ENCODE measurements at regions not wholly inside any gene's neighbourhood (a gene's known extent, or its start where the extent isn't known, plus 50 kb on each side); places are given as distances from the start of the nearest gene placed in this dataset.

GRCh38 chr3:7854266-7854665, 647.4 kb upstream of the LMCD1 start:
- Histone ChIP-seq H3K79me2 (ENCODE audit: insufficient read depth, low read depth, low read length) (no peaks in the 10 kb centered on the region), H3K9me2 (ENCODE audit: insufficient read depth, low read length) (no peaks in the 10 kb centered on the region), H3K36me3 (ENCODE audit: insufficient read depth, low read length) (no peaks in the 10 kb centered on the region), H3K4me1 (ENCODE audit: insufficient read depth, low read length, poor library complexity, severe bottlenecking) (no peaks in the 10 kb centered on the region), H3K4me2 (ENCODE audit: low read length) (no peak overlapping the region), H2AFZ (ENCODE audit: low read length) (no peak overlapping the region), H3K4me3 (ENCODE audit: low read depth, low read length, poor library complexity, severe bottlenecking) (no peak overlapping the region), H3K27ac (ENCODE audit: low read depth, low read length, poor library complexity, severe bottlenecking) (no peak overlapping the region), H3K9me3 (ENCODE audit: low read length) (no peaks in the 10 kb centered on the region), H4K20me1 (ENCODE audit: insufficient read depth, low read length) (no peaks in the 10 kb centered on the region)
- ChIA-PET POLR2A (interaction anchor here (1.4 kb wide), 1 partner anchor 33 kb away, joined by 3 read pairs; no protein-coding TSS in a partner anchor), CTCF (ENCODE audit: unreplicated experiment) (no interaction called here)
- BruUV-seq (replicated peaks), result no TSS peak
- DNase-seq (ENCODE audit: low spot score), result no peak
- intact Hi-C loops (cut with micrococcal nuclease; ENCODE audit: unreplicated experiment), result no loop called here
- TF ChIP-seq EZH2phosphoT487 (IDR thresholded peaks at IDR 0.05; ENCODE audit: borderline replicate concordance, low read depth, low read length) (no peak), CTCF (conservative IDR thresholded peaks at IDR 0.05; ENCODE audit: low read length) (no peak)

GRCh38 chr3:7854721-7855120, 646.9 kb upstream of the LMCD1 start:
- no TSS peak for BruUV-seq (replicated peaks)
- ChIA-PET CTCF (ENCODE audit: unreplicated experiment) (no interaction called here), POLR2A (no interaction called here)
- no peak overlapping the region for H3K4me3 ChIP-seq (ENCODE audit: low read depth, low read length, poor library complexity, severe bottlenecking)
- no peak for DNase-seq (ENCODE audit: low spot score)
- H3K4me2 ChIP-seq (ENCODE audit: low read length), result no peak overlapping the region
- no peak overlapping the region for H3K27ac ChIP-seq (ENCODE audit: low read depth, low read length, poor library complexity, severe bottlenecking)
- H3K36me3 ChIP-seq (ENCODE audit: insufficient read depth, low read length), result no peaks in the 10 kb centered on the region
- H3K9me2 ChIP-seq (ENCODE audit: insufficient read depth, low read length), result no peaks in the 10 kb centered on the region
- no peaks in the 10 kb centered on the region for H3K9me3 ChIP-seq (ENCODE audit: low read length)
- H3K79me2 ChIP-seq (ENCODE audit: insufficient read depth, low read depth, low read length), result no peaks in the 10 kb centered on the region
- no peak for TF ChIP-seq CTCF (conservative IDR thresholded peaks at IDR 0.05; ENCODE audit: low read length)
- no peak for TF ChIP-seq EZH2phosphoT487 (IDR thresholded peaks at IDR 0.05; ENCODE audit: borderline replicate concordance, low read depth, low read length)
- H2AFZ ChIP-seq (ENCODE audit: low read length), result no peak overlapping the region
- no peaks in the 10 kb centered on the region for H4K20me1 ChIP-seq (ENCODE audit: insufficient read depth, low read length)
- H3K4me1 ChIP-seq (ENCODE audit: insufficient read depth, low read length, poor library complexity, severe bottlenecking), result no peaks in the 10 kb centered on the region
- intact Hi-C loops (cut with micrococcal nuclease; ENCODE audit: unreplicated experiment), result no loop called here

GRCh38 chr3:7865611-7866010, 636.0 kb upstream of the LMCD1 start:
- no peak overlapping the region for H2AFZ ChIP-seq (ENCODE audit: low read length)
- intact Hi-C loops (cut with micrococcal nuclease; ENCODE audit: unreplicated experiment), result no loop called here

More at GRCh38 chr3:7865611-7866010, 636.0 kb upstream of the LMCD1 start:
- no peaks in the 10 kb centered on the region for H4K20me1 ChIP-seq (ENCODE audit: insufficient read depth, low read length)
- H3K27ac ChIP-seq (ENCODE audit: low read depth, low read length, poor library complexity, severe bottlenecking), result no peak overlapping the region
- no peak overlapping the region for H3K4me3 ChIP-seq (ENCODE audit: low read depth, low read length, poor library complexity, severe bottlenecking)
- H3K36me3 ChIP-seq (ENCODE audit: insufficient read depth, low read length), result no peaks in the 10 kb centered on the region
- DNase-seq (ENCODE audit: low spot score), result no peak
- no peaks in the 10 kb centered on the region for H3K4me1 ChIP-seq (ENCODE audit: insufficient read depth, low read length, poor library complexity, severe bottlenecking)
- no peaks in the 10 kb centered on the region for H3K9me2 ChIP-seq (ENCODE audit: insufficient read depth, low read length)
- ChIA-PET CTCF (ENCODE audit: unreplicated experiment) (no interaction called here), POLR2A (interaction anchor here (0.6 to 1.0 kb wide), 3 partner anchors 16 to 559 kb away, joined by 3 to 4 read pairs (median 4); no protein-coding TSS in a partner anchor)
- H3K79me2 ChIP-seq (ENCODE audit: insufficient read depth, low read depth, low read length), result no peaks in the 10 kb centered on the region
- no TSS peak for BruUV-seq (replicated peaks)
- H3K9me3 ChIP-seq (ENCODE audit: low read length), result no peaks in the 10 kb centered on the region
- H3K4me2 ChIP-seq (ENCODE audit: low read length), result no peak overlapping the region
- no peak for TF ChIP-seq EZH2phosphoT487 (IDR thresholded peaks at IDR 0.05; ENCODE audit: borderline replicate concordance, low read depth, low read length)
- no peak for TF ChIP-seq CTCF (conservative IDR thresholded peaks at IDR 0.05; ENCODE audit: low read length)

Data from OCI-LY7 (cell line).